HEK293T (cell line): ENCODE measurements at regions not wholly inside any gene's neighbourhood (a gene's known extent, or its start where the extent isn't known, plus 50 kb on each side); places are given as distances from the start of the nearest gene placed in this dataset.

Experiments used
- ARNT ChIP-seq: fragments of 450-650 bp; IDR thresholded peaks from 2 replicates; pipeline ENCODE4 v1.6.1; 2017; ENCODE audit warnings: mild to moderate bottlenecking
- BHLHE40 ChIP-seq: fragments of 450-650 bp; IDR thresholded peaks from 2 replicates; pipeline ENCODE4 v1.6.1; 2016; ENCODE audit warnings: mild to moderate bottlenecking, moderate library complexity, borderline replicate concordance
- L3MBTL2 ChIP-seq: fragments of 450-650 bp; conservative IDR thresholded peaks from 2 replicates; pipeline ENCODE4 v1.6.1; 2016; ENCODE audit warnings: mild to moderate bottlenecking
- SP1 ChIP-seq: fragments of 450-650 bp; IDR thresholded peaks from 2 replicates; pipeline ENCODE4 v1.6.1; 2017
- SUZ12 ChIP-seq: fragments of 450-650 bp; IDR thresholded peaks from 2 replicates; pipeline ENCODE4 v1.6.1; 2016; ENCODE audit warnings: mild to moderate bottlenecking
- TARDBP ChIP-seq: fragments of 450-650 bp; IDR thresholded peaks from 2 replicates; pipeline ENCODE4 v1.6.1; 2016
- ZNF384 ChIP-seq: fragments of 450-650 bp; IDR thresholded peaks from 2 replicates; pipeline ENCODE4 v1.6.1; 2016

DNA sequence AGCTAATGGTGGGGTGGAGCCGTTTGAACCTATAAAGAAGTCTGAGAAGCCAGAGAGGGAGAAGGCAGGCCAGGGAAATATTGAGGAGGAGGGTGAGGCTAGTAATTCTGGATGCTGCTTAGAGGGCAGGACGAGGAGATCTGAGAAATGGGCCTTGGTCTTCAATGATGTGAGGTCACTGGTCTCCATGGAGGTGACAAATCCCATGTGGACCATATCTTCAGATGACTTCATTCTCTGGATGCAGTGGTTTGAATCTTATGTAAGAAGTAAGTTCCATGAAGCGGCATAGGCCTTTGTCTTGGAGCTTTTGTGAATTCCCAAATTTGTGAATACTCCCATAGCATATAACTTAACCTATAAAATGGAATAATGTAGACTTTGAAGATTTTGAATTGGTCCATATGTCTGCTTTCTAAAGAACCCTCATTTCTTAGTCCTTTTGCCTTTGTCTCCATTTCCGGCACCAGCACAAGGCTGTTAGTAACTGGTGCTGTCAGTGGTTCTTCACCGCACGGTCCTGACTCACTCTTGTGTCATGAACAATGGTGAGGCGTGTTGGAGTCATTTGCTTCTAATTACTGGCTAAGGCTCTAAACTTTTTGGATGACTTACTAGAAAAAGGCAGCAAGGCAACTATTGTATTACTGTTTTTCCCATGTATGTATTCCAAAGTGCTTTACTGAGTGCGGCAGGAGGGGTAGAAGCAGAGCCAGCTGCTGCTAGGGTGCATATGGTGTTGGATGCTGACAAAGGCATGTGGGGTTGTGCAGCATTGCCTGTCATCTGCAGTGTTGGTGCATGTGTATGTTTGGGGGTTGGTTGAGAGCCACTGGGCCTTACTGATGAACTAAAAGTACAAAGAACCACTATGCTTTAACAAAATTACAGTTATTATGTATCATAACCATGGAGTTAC is 279.3 kb upstream of the C2CD4B start:
- TF ChIP-seq ZNF384 (no peak), TARDBP (no peak), SP1 (no peak), ARNT (no peak), L3MBTL2 (no peak), BHLHE40 (no peak), SUZ12 (no peak)
